ENCODE measurements at regions not wholly inside any gene's neighbourhood (a gene's known extent, or its start where the extent isn't known, plus 50 kb on each side); places are given as distances from the start of the nearest gene placed in this dataset.

DNA sequence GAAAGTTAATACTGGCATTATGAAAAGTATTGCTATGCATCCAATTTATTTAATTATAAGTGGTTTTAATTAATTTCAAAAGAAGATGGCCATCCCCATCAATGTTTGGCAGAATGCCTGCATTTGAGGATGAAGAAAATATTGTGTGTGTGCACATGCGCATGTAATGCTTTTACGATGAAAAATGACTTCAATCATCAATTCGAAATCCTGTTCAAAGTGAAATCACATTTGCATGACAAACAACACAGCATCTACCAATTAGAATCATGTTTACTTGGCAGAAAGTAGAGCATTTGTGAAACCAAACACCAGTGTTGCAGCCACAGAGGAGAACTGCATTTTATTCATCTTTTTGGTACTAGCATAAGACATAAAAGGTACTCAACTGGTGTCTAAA, 191.9 kb upstream of the PIRT start:
- Histone ChIP-seq H3K36me3 (no peaks in the 10 kb centered on the region), H3K27me3 (replicated peaks in 1 of 7) (no peaks in the 10 kb centered on the region), H3K27ac (no peak overlapping the region), H3K4me1 (no peaks in the 10 kb centered on the region), H3K9me3 (peaks cover 0 to 29% (median 10%) of the 10 kb centered on the region in 8 donors), H3K4me3 (no peak overlapping the region)
- TF ChIP-seq POLR2AphosphoS5 (IDR thresholded peaks at IDR 0.05) = no peak
- no peak for TF ChIP-seq POLR2A (IDR thresholded peaks at IDR 0.05)
- TF ChIP-seq CTCF (IDR thresholded peaks at IDR 0.05 in 8 of 11, conservative IDR thresholded peaks at IDR 0.05 in 3 of 11) = no peak
- no peak for DNase-seq
- 86 to 93% (median 88%) methylated on average over 3 of the region's 3 CpGs for WGBS, 5 donors
- intact Hi-C loops (cut with DNase I; ENCODE audit: low total_unique reads) = no loop called here

GRCh38 chr17:11028349-11028748, 190.5 kb upstream of the PIRT start:
- WGBS, 5 donors = 79 to 85% (median 84%) methylated on average over 3 of the region's 3 CpGs
- Histone ChIP-seq H3K4me1 (no peaks in the 10 kb centered on the region), H3K9me3 (peaks cover 0 to 24% (median 10%) of the 10 kb centered on the region in 8 donors), H3K36me3 (no peaks in the 10 kb centered on the region), H3K27me3 (replicated peaks in 1 of 7) (no peaks in the 10 kb centered on the region), H3K4me3 (no peak overlapping the region), H3K27ac (no peak overlapping the region)
- intact Hi-C loops (cut with DNase I; ENCODE audit: low total_unique reads) = no loop called here
- DNase-seq = no peak
- no peak for TF ChIP-seq POLR2AphosphoS5 (IDR thresholded peaks at IDR 0.05)
- no peak for TF ChIP-seq POLR2A (IDR thresholded peaks at IDR 0.05)

DNA sequence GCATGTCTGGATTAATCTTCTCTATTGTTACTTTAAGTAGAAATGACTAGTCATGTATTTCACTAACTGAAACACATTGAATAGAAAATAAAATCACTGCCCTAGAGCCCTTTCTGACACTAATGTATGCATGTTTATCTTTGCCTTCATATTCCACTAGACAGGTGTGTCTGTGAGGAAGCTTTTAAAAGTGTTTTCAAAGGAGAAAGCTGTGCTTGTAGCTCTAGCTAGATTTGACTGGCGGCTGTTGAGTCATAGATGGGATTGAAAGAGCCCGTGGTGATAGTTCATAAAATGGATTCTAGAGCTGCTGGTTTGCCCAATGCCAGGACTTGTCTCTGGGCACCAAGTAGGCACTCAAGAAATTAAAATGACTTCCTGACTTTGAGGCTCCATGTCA, 189.0 kb upstream of the PIRT start:
- TF ChIP-seq POLR2AphosphoS5 (IDR thresholded peaks at IDR 0.05) (no peak), CTCF (IDR thresholded peaks at IDR 0.05 in 8 of 11, conservative IDR thresholded peaks at IDR 0.05 in 3 of 11) (no peak), POLR2A (IDR thresholded peaks at IDR 0.05) (no peak)
- Histone ChIP-seq H3K27me3 (replicated peaks in 1 of 7) (no peaks in the 10 kb centered on the region), H3K9me3 (peaks cover 0 to 10% (median 3%) of the 10 kb centered on the region in 8 donors), H3K36me3 (no peaks in the 10 kb centered on the region), H3K4me3 (no peak overlapping the region), H3K4me1 (no peaks in the 10 kb centered on the region), H3K27ac (no peak overlapping the region)
- no peak for DNase-seq
- 66 to 100% (median 82%) methylated on average over 2 of the region's 2 CpGs for WGBS, 5 donors
- intact Hi-C loops (cut with DNase I; ENCODE audit: low total_unique reads) = no loop called here

DNA sequence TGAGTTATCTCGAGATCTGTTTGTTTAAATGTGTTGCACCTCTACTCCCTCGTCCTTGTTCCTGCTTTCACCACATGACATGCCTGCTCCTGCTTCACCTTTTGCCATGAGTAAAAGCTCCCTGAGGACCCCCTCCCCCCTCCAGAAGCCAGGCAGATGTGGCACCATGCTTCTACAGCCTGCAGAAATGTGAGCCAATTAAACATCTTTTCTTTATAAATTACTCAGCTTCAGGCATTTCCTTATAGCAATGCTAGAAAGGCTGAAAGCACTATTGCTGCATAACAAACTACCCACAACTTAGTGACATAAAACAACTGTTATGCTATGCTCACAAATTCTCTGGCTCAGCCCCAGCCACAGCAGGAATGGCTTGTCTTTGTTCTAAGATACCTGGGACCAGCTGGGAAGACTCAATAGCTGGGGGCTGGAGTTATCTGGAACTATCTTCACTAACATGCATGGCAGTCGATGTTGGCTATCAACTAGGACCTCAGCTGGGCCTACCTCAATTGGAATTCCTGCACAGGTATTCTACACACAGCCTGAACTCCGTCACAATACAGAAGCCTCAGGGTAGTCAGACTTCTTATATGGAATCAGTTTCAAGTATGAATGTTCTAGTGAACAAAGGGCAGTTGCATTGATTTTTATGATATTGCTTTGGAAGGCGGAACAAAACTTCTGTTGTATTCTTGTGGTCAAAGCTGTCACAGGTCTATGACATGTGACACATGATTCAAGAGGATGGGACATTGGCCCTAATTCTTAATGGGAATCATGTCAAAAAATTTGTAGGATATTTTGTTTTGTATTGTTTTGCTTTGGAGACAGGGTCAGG, 186.0 kb upstream of the PIRT start:
- H3K36me3 ChIP-seq = no peaks in the 10 kb centered on the region
- H3K27me3 ChIP-seq (replicated peaks in 1 of 7) = no peaks in the 10 kb centered on the region
- H3K4me3 ChIP-seq = no peak overlapping the region
- H3K4me1 ChIP-seq = no peaks in the 10 kb centered on the region
- no peaks in the 10 kb centered on the region for H3K9me3 ChIP-seq
- H3K27ac ChIP-seq = no peak overlapping the region
- intact Hi-C loops (cut with DNase I; ENCODE audit: low total_unique reads) = no loop called here
- DNase-seq = no peak
- TF ChIP-seq POLR2A (IDR thresholded peaks at IDR 0.05) (no peak), POLR2AphosphoS5 (IDR thresholded peaks at IDR 0.05) (no peak), CTCF (IDR thresholded peaks at IDR 0.05 in 8 of 11, conservative IDR thresholded peaks at IDR 0.05 in 3 of 11) (no peak)
- 56 to 61% (median 57%) methylated on average over 5 of the region's 5 CpGs for WGBS, 5 donors

Measured in spleen (tissue), 11 donors.